Peyer's patch (tissue), 4 donors: ENCODE measurements at regions not wholly inside any gene's neighbourhood (a gene's known extent, or its start where the extent isn't known, plus 50 kb on each side); places are given as distances from the start of the nearest gene placed in this dataset.

Experiments used
- DNase-seq, 3 donors: peaks; one replicate each; pipeline ENCODE4 v3.0.0-alpha.2; 2017 to 2019
- H3K27ac ChIP-seq, 4 donors: fragments of 200-600 bp; sonication (generic); one replicate each; pipeline ENCODE4 v1.5.1; 2016 to 2019
- H3K27me3 ChIP-seq, 2 donors: fragments of 200-600 bp; sonication (generic); one replicate each; pipeline ENCODE4 v1.5.1; 2019
- H3K36me3 ChIP-seq, 3 donors: fragments of 200-600 bp; sonication (generic); one replicate each; pipeline ENCODE4 v1.5.1; 2016 to 2019
- H3K4me1 ChIP-seq, 4 donors: fragments of 200-600 bp; sonication (generic); one replicate each; pipeline ENCODE4 v1.5.1; 2016 to 2019
- H3K4me3 ChIP-seq, 4 donors: fragments of 200-600 bp; sonication (generic); 1 replicate in 3 of 4; 2 replicates in 1 of 4; pipeline ENCODE4 v1.5.1; 2016 to 2019; ENCODE audit warnings: mild to moderate bottlenecking in 1 of 4
- H3K9me3 ChIP-seq, 4 donors: fragments of 200-600 bp; sonication (generic); one replicate each; pipeline ENCODE4 v1.5.1; 2016 to 2019; ENCODE audit warnings: mild to moderate bottlenecking in 1 of 4
- POLR2A ChIP-seq, 2 donors: fragments of 450-650 bp; IDR thresholded peaks; one replicate each; pipeline ENCODE4 v1.5.1; 2017; ENCODE audit warnings: antibody characterized with exemption in 2 of 2, mild to moderate bottlenecking in 2 of 2, moderate library complexity in 2 of 2
- TF ChIP-seq, protein P1 (sequence below), 6 experiments: fragments of 450-650 bp in 4 of 6; fragments of 200-600 bp in 2 of 6; sonication (generic) in 1 of 6; IDR thresholded peaks; one replicate each; pipeline ENCODE4 v1.5.1; 2017 to 2019; ENCODE audit warnings: antibody characterized with exemption in 6 of 6, mild to moderate bottlenecking in 3 of 6, moderate library complexity in 1 of 6

DNA sequence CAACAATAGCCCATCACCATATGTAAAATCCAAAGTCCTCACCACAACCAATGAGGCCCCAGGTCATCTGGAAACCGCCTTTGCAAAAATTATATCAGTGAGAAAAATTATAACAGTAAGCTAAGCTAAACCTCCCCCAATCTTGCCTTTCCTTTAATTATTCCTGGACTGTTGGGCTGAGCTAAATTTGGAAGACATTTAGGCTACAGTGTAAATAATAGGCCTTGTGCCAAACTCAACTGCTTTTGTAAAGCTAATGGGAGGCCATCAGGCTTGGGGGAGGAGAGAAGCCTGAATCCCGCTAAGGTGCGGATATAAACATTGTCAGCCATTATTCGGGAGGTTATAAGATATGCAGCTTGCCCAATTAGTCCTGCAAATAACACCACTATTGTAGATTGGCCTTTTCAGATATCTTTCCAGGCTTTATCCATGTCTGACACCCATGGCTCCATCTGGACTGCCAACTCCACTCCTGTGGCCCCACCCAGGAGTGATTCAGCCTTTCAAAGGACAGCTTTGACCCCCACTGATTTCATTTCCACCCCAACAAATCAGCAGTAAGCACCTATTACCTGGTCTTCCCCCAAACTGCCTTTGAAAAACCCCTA is 53.0 kb upstream of the CA12 start:
- no peak overlapping the region for H3K27ac ChIP-seq

DNA sequence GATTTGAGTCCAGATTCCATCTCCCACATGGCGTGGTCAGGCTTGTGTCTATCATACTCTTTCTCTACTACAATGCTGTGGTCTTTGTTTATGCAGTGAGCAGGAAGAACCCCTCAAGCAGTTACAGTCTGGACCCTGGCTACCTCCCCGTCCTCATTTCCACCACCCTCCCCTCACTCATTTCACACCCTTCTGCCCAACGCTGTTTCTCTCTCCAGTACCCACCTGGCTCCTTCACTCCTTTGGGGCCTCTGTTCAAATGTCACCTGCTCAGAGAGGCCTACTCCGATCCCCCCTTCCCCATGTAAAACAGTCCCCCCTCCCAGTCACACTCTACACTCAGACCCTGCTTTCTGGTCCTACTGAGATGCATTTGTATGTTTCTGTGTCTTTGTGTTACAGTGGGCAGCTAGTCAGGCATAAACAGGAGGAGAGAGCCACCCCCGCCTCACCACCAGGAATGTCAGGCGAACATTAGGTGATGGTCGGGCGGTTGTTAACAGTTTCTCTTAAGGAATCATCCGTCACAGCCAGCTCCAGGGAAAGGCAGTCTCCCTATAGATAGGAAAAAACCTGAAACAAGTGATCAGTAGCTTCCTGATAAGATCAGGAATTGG is 53.7 kb upstream of the CA12 start:
- no peaks in the 10 kb centered on the region for H3K27me3 ChIP-seq
- H3K36me3 ChIP-seq = no peaks in the 10 kb centered on the region
- TF ChIP-seq POLR2A (IDR thresholded peaks at IDR 0.05) = no peak
- TF ChIP-seq, protein P1, sequence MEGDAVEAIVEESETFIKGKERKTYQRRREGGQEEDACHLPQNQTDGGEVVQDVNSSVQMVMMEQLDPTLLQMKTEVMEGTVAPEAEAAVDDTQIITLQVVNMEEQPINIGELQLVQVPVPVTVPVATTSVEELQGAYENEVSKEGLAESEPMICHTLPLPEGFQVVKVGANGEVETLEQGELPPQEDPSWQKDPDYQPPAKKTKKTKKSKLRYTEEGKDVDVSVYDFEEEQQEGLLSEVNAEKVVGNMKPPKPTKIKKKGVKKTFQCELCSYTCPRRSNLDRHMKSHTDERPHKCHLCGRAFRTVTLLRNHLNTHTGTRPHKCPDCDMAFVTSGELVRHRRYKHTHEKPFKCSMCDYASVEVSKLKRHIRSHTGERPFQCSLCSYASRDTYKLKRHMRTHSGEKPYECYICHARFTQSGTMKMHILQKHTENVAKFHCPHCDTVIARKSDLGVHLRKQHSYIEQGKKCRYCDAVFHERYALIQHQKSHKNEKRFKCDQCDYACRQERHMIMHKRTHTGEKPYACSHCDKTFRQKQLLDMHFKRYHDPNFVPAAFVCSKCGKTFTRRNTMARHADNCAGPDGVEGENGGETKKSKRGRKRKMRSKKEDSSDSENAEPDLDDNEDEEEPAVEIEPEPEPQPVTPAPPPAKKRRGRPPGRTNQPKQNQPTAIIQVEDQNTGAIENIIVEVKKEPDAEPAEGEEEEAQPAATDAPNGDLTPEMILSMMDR (IDR thresholded peaks at IDR 0.05) = no peak
- H3K9me3 ChIP-seq = no peaks in the 10 kb centered on the region
- no peak overlapping the region for H3K27ac ChIP-seq
- no peak overlapping the region for H3K4me3 ChIP-seq
- H3K4me1 ChIP-seq = peaks cover 0 to 15% (median 0%) of the 10 kb centered on the region in 4 donors
- no peak for DNase-seq

More for the DNA sequence above, 53.0 kb upstream of the CA12 start:
- Histone ChIP-seq H3K36me3 (no peaks in the 10 kb centered on the region), H3K4me1 (peaks cover 0 to 15% (median 0%) of the 10 kb centered on the region in 4 donors), H3K27me3 (no peaks in the 10 kb centered on the region), H3K4me3 (no peak overlapping the region), H3K9me3 (no peaks in the 10 kb centered on the region)
- no peak for DNase-seq
- TF ChIP-seq, protein P1 (IDR thresholded peaks at IDR 0.05) = no peak
- TF ChIP-seq POLR2A (IDR thresholded peaks at IDR 0.05) = no peak

DNA sequence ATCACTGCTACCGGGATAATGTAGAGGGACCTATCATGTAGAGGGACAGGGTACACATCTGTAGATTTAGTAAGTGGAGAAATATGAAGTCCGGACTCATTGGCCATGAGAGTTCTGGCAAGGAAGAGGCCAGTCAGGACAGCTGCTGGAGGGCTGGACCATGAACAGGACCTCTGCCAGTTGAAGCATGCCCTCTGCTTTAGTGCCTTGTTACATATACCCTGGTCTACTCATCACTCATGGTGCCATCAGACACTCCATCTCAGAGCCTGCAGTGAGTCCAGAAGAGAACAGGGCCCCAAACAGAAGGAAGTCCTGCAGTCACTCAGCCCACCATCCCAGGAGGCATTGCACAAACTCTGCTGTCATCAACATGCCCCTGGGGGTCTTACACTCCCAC is 54.7 kb upstream of the CA12 start:
- Histone ChIP-seq H3K27me3 (no peaks in the 10 kb centered on the region), H3K4me1 (peaks cover 0 to 15% (median 0%) of the 10 kb centered on the region in 4 donors), H3K4me3 (no peak overlapping the region), H3K9me3 (no peaks in the 10 kb centered on the region), H3K36me3 (no peaks in the 10 kb centered on the region), H3K27ac (peak overlapping the region in 3 of 4 donors; percentile 28 to 47 (median 40))
- DNase-seq = no peak
- TF ChIP-seq, protein P1 (IDR thresholded peaks at IDR 0.05) = no peak
- no peak for TF ChIP-seq POLR2A (IDR thresholded peaks at IDR 0.05)

DNA sequence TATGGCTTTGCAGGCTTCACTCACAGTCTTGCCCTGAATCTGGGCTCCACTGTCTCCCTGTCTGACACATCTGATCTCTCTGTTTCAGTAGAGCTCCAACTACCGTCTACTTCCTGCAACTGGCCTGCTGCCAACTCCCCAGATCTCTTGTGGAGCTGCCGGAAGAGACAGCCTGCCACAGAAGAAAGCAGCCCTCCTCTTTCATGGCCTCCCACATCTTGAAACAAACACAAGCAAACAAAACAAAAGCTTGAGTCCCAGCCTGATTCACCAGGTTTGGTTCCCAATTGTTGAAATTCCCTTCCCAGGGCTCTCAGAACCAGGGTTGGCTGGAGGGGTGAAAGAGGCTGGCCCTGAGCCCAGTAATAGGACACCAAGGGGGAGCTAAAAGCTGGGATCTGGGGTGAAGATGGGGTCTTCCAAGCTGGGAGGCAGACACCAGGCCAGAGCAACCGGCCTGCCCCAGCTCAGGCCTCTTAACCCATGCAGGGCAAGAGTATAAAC is 55.3 kb upstream of the CA12 start:
- Histone ChIP-seq H3K4me1 (peaks cover 0 to 15% (median 0%) of the 10 kb centered on the region in 4 donors), H3K27ac (peak overlapping the region; percentile 11 to 47 (median 34))

DNA sequence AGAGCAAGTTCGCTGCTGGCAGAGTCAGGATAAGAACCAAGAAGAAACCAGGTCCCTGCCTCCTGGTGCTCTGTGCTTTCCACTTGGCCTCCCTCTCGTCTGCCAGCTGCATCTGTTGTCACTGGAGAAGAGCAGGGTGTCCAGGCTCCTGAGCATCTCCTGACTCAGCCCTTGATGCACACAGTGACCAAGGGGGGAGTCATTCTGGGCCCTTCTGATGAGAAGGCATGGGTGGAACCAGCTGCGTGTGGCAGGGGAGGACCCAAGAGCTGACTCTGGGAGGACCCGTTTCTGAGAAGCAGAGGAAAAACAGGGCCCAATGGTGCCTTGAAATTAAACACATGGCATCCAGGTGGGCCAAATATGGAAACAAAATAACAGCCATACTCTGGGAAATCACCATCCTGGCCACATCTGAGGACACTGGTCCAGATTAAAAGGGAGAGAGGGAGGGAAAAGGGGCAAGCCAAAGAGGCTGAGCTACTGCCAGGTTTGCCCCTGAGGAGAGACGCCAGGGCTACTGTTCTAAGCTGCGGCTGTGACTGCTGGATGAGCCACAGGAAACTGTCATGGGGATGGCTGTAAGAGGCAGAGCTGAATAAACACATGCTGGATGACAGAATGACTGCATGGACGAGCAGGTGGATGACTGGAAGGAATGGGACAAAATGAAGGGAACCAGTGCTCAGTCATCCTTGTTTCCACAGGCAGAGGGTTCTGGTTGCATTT is 58.1 kb upstream of the CA12 start:
- TF ChIP-seq, protein P1 (IDR thresholded peaks at IDR 0.05) = no peak
- no peak for TF ChIP-seq POLR2A (IDR thresholded peaks at IDR 0.05)
- Histone ChIP-seq H3K9me3 (no peaks in the 10 kb centered on the region), H3K4me3 (no peak overlapping the region), H3K27ac (no peak overlapping the region), H3K27me3 (no peaks in the 10 kb centered on the region), H3K36me3 (no peaks in the 10 kb centered on the region), H3K4me1 (peaks cover 0 to 15% (median 0%) of the 10 kb centered on the region in 4 donors)
- no peak for DNase-seq

More for the DNA sequence above, 55.3 kb upstream of the CA12 start:
- no peak for TF ChIP-seq POLR2A (IDR thresholded peaks at IDR 0.05)
- TF ChIP-seq, protein P1 (IDR thresholded peaks at IDR 0.05) = no peak
- no peaks in the 10 kb centered on the region for H3K9me3 ChIP-seq
- H3K4me3 ChIP-seq = no peak overlapping the region
- no peaks in the 10 kb centered on the region for H3K36me3 ChIP-seq
- no peaks in the 10 kb centered on the region for H3K27me3 ChIP-seq
- DNase-seq = peak; percentile 65 to 87 (median 79)
